Ovary (tissue), 3 donors: ENCODE measurements at regions not wholly inside any gene's neighbourhood (a gene's known extent, or its start where the extent isn't known, plus 50 kb on each side); places are given as distances from the start of the nearest gene placed in this dataset.

Experiments
- CTCF ChIP-seq, 3 donors: fragments of 450-650 bp in 2 of 3; fragments of 200-600 bp in 1 of 3; IDR thresholded peaks; one replicate each; pipeline versions ENCODE4 v1.5.1 to v1.8.0; 2016 to 2022; ENCODE audit warnings: antibody characterized with exemption in 3 of 3, mild to moderate bottlenecking in 1 of 3
- EP300 ChIP-seq: sonication (generic); formaldehyde crosslinking; IDR thresholded peaks from one replicate; pipeline ENCODE4 v1.6.1; 2017; ENCODE audit warnings: antibody characterized with exemption
- POLR2A ChIP-seq: fragments of 450-650 bp; IDR thresholded peaks from one replicate; pipeline ENCODE4 v1.6.1; 2017; ENCODE audit warnings: antibody characterized with exemption, mild to moderate bottlenecking, moderate library complexity
- donor health status: DM: no; HTN: no; CAD: no.

- TF ChIP-seq CTCF (IDR thresholded peaks at IDR 0.05) (no peak), POLR2A (no peak), EP300 (no peak)
Observed at GRCh38 chr10:121285406-121286196, 312.6 kb downstream of the FGFR2 start.
